Transverse colon (tissue), 4 donors: ENCODE measurements at regions not wholly inside any gene's neighbourhood (a gene's known extent, or its start where the extent isn't known, plus 50 kb on each side); places are given as distances from the start of the nearest gene placed in this dataset.

Experiments used
- EP300 ChIP-seq: sonication (generic); formaldehyde crosslinking; IDR thresholded peaks from one replicate; pipeline ENCODE4 v1.6.1; 2017; ENCODE audit warnings: antibody characterized with exemption, low read depth
- POLR2A ChIP-seq: fragments of 450-650 bp; IDR thresholded peaks from one replicate; pipeline ENCODE4 v1.6.1; 2016; ENCODE audit warnings: antibody characterized with exemption, mild to moderate bottlenecking, moderate library complexity
- POLR2AphosphoS5 ChIP-seq, 3 donors: sonication (generic); formaldehyde crosslinking; IDR thresholded peaks; one replicate each; pipeline ENCODE4 v1.6.1; 2016; ENCODE audit warnings: antibody characterized with exemption in 3 of 3
- TF ChIP-seq, protein P1 (sequence below), 5 experiments: fragments of 200-600 bp in 3 of 5; fragments of 450-650 bp in 2 of 5; sonication (generic) in 3 of 5; IDR thresholded peaks; 1 replicate in 2 of 5; 2 replicates in 3 of 5; pipeline ENCODE4 v1.5.1; 2016 to 2017; ENCODE audit warnings: antibody characterized with exemption in 5 of 5, inconsistent platforms in 3 of 5, mild to moderate bottlenecking in 2 of 5, moderate library complexity in 1 of 5

DNA sequence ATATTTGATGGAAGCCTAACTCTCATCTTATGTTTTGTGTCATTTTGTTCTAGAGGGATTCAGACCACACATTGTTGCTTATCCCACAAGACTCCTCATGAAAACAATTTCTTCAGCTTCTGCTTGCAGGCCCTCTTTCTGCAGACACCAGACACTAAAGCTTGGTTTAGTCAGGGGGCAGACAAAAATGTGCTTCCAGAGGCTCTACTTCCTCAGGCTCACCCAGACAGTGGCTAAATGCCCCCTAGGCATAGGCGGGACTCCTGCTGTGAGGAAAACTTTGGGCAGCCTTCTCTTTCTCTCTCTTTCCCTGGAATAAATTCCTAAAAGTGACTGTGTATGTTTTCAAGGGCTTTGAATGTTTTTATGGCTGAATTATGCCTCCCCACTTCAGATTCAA lies 435.4 kb upstream of the ATP11B start:
- TF ChIP-seq POLR2A = no peak
- TF ChIP-seq POLR2AphosphoS5 (IDR thresholded peaks at IDR 0.05) = no peak
- TF ChIP-seq, protein P1, sequence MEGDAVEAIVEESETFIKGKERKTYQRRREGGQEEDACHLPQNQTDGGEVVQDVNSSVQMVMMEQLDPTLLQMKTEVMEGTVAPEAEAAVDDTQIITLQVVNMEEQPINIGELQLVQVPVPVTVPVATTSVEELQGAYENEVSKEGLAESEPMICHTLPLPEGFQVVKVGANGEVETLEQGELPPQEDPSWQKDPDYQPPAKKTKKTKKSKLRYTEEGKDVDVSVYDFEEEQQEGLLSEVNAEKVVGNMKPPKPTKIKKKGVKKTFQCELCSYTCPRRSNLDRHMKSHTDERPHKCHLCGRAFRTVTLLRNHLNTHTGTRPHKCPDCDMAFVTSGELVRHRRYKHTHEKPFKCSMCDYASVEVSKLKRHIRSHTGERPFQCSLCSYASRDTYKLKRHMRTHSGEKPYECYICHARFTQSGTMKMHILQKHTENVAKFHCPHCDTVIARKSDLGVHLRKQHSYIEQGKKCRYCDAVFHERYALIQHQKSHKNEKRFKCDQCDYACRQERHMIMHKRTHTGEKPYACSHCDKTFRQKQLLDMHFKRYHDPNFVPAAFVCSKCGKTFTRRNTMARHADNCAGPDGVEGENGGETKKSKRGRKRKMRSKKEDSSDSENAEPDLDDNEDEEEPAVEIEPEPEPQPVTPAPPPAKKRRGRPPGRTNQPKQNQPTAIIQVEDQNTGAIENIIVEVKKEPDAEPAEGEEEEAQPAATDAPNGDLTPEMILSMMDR (IDR thresholded peaks at IDR 0.05) = no peak
- no peak for TF ChIP-seq EP300
